Endodermal cell (in vitro differentiated cells): ENCODE measurements at regions not wholly inside any gene's neighbourhood (a gene's known extent, or its start where the extent isn't known, plus 50 kb on each side); places are given as distances from the start of the nearest gene placed in this dataset.

Experiments
- DNase-seq: peaks from one replicate; pipeline ENCODE4 v3.0.0-alpha.2; 2017
- H3K27ac ChIP-seq: 2 replicates; pipeline ENCODE4 v1.5.1; 2013; ENCODE audit warnings: mild to moderate bottlenecking, low read depth, low read length, moderate library complexity
- H3K27me3 ChIP-seq: 2 replicates; pipeline ENCODE4 v1.6.1; 2013; ENCODE audit warnings: mild to moderate bottlenecking, low read length, moderate library complexity; ENCODE audit not compliant: insufficient read depth, control insufficient read depth, poor library complexity, severe bottlenecking
- H3K36me3 ChIP-seq: 2 replicates; pipeline ENCODE4 v1.7.0; 2013; ENCODE audit warnings: mild to moderate bottlenecking, low read length, moderate library complexity; ENCODE audit not compliant: control insufficient read depth, insufficient read depth
- H3K4me1 ChIP-seq: one replicate; pipeline ENCODE4 v1.7.0; 2013; ENCODE audit warnings: low read length; ENCODE audit not compliant: control insufficient read depth, insufficient read depth
- H3K4me3 ChIP-seq: 2 replicates; pipeline ENCODE4 v1.5.1; 2013; ENCODE audit warnings: mild to moderate bottlenecking, low read length, moderate library complexity
- H3K9ac ChIP-seq: 2 replicates; pipeline ENCODE4 v1.6.1; 2013; ENCODE audit warnings: mild to moderate bottlenecking, low read length, moderate library complexity; ENCODE audit not compliant: poor library complexity, severe bottlenecking; ENCODE audit errors: extremely low read depth
- H3K9me3 ChIP-seq: 2 replicates; pipeline ENCODE4 v1.6.1; 2013; ENCODE audit warnings: mild to moderate bottlenecking, low read length, moderate library complexity; ENCODE audit not compliant: control insufficient read depth
- H3K27ac Mint-ChIP-seq: 2 replicates; pipeline ENCODE4 v1.8.0; 2020; ENCODE audit warnings: mixed read lengths
- H3K27me3 Mint-ChIP-seq: 2 replicates; pipeline ENCODE4 v1.8.0; 2021; ENCODE audit warnings: mild to moderate bottlenecking, mixed read lengths; ENCODE audit not compliant: insufficient read depth
- H3K36me3 Mint-ChIP-seq: 2 replicates; pipeline ENCODE4 v1.8.0; 2020; ENCODE audit warnings: low read depth, mixed read lengths
- H3K4me1 Mint-ChIP-seq: 2 replicates; pipeline ENCODE4 v1.8.0; 2020; ENCODE audit warnings: mixed read lengths
- H3K4me3 Mint-ChIP-seq: 2 replicates; pipeline ENCODE4 v1.8.0; 2020; ENCODE audit warnings: mild to moderate bottlenecking, moderate library complexity, mixed read lengths
- H3K9me3 Mint-ChIP-seq: 2 replicates; pipeline ENCODE4 v1.8.0; 2020; ENCODE audit warnings: mild to moderate bottlenecking, mixed read lengths
- CTCF ChIP-seq: fragments of 200-600 bp; sonication (generic); conservative IDR thresholded peaks from 2 replicates; pipeline ENCODE4 v1.5.0; 2021; ENCODE audit warnings: antibody characterized with exemption, mild to moderate bottlenecking
- WGBS, 2 experiments: methylation state at CpG; one replicate each; pipeline versions ENCODE4 v1.1.5 to v1.1.7; 2013; ENCODE audit warnings: missing lambda C conversion rate in 2 of 2, mixed read lengths in 1 of 2; ENCODE audit not compliant: insufficient coverage in 1 of 2, insufficient read length in 1 of 2; 5-methylcytosine and 5-hydroxymethylcytosine counted together

GRCh38 chr10:130403153-130404075, 267.2 kb downstream of the GLRX3 start:
- Histone ChIP-seq H3K27me3 (no peaks in the 10 kb centered on the region), H3K27ac (no peak overlapping the region), H3K9me3 (no peaks in the 10 kb centered on the region), H3K36me3 (no peaks in the 10 kb centered on the region), H3K4me1 (no peaks in the 10 kb centered on the region), H3K9ac (no peak overlapping the region), H3K4me3 (no peak overlapping the region)
- WGBS, 2 experiments, result 85 to 89% methylated on average over 5 to 6 of the region's 6 CpGs
- H3K27me3 Mint-ChIP-seq, result peaks cover 6% of the 10 kb centered on the region
- H3K4me3 Mint-ChIP-seq, result no peak overlapping the region
- no peak for TF ChIP-seq CTCF
- no peak overlapping the region for H3K27ac Mint-ChIP-seq
- DNase-seq, result peak; percentile 30
- peaks cover 4% of the 10 kb centered on the region for H3K4me1 Mint-ChIP-seq
- peaks cover 4% of the 10 kb centered on the region for H3K9me3 Mint-ChIP-seq
- no peaks in the 10 kb centered on the region for H3K36me3 Mint-ChIP-seq

- TF ChIP-seq CTCF, result no peak
- H3K9me3 ChIP-seq, result no peaks in the 10 kb centered on the region
- H3K27me3 ChIP-seq, result no peaks in the 10 kb centered on the region
- Mint-ChIP-seq H3K9me3 (no peaks in the 10 kb centered on the region), H3K27ac (no peak overlapping the region), H3K4me3 (no peak overlapping the region), H3K4me1 (peaks cover 4% of the 10 kb centered on the region), H3K36me3 (no peaks in the 10 kb centered on the region), H3K27me3 (peaks cover 8% of the 10 kb centered on the region)
- peak; percentile 22 for DNase-seq
- H3K9ac ChIP-seq, result no peak overlapping the region
- H3K4me1 ChIP-seq, result no peaks in the 10 kb centered on the region
- H3K4me3 ChIP-seq, result no peak overlapping the region
- no peak overlapping the region for H3K27ac ChIP-seq
- H3K36me3 ChIP-seq, result no peaks in the 10 kb centered on the region
- WGBS, 2 experiments, result 85 to 87% methylated on average over 4 to 5 of the region's 5 CpGs
Observed at GRCh38 chr10:130404476-130405055, 268.4 kb downstream of the GLRX3 start.

- Mint-ChIP-seq H3K4me1 (peaks cover 4% of the 10 kb centered on the region), H3K4me3 (no peak overlapping the region), H3K36me3 (no peaks in the 10 kb centered on the region), H3K27ac (no peak overlapping the region), H3K9me3 (no peaks in the 10 kb centered on the region), H3K27me3 (peaks cover 11% of the 10 kb centered on the region)
- Histone ChIP-seq H3K27me3 (no peaks in the 10 kb centered on the region), H3K9ac (no peak overlapping the region), H3K9me3 (no peaks in the 10 kb centered on the region), H3K4me1 (no peaks in the 10 kb centered on the region), H3K4me3 (no peak overlapping the region), H3K36me3 (no peaks in the 10 kb centered on the region), H3K27ac (no peak overlapping the region)
- peak; percentile 15 for DNase-seq
- TF ChIP-seq CTCF, result no peak
- WGBS, 2 experiments, result 90 to 100% methylated on average over 1 to 4 of the region's 4 CpGs
Observed at GRCh38 chr10:130407052-130407451, 270.9 kb downstream of the GLRX3 start.
